ENCODE measurements at regions not wholly inside any gene's neighbourhood (a gene's known extent, or its start where the extent isn't known, plus 50 kb on each side); places are given as distances from the start of the nearest gene placed in this dataset.

DNA sequence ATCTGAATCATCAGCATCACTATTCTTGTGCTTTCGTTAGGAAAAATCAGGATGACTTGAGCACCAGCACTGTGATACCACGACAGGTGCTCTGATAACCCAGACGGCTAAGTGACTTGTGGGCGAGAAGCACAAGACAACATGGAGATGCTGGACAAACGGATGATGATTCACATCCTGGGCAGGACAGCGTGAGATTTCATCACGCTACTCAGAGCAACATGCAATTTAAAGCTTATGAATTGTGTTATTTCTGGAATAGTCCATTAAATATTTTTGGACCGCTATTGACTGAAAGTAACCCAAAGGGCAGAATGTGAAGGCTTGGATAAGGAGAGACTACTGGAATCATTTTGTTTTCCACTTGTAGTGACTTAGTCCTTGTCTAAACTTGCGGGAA, 114.8 kb upstream of the DAPK1 start:
- TF ChIP-seq, protein P1, sequence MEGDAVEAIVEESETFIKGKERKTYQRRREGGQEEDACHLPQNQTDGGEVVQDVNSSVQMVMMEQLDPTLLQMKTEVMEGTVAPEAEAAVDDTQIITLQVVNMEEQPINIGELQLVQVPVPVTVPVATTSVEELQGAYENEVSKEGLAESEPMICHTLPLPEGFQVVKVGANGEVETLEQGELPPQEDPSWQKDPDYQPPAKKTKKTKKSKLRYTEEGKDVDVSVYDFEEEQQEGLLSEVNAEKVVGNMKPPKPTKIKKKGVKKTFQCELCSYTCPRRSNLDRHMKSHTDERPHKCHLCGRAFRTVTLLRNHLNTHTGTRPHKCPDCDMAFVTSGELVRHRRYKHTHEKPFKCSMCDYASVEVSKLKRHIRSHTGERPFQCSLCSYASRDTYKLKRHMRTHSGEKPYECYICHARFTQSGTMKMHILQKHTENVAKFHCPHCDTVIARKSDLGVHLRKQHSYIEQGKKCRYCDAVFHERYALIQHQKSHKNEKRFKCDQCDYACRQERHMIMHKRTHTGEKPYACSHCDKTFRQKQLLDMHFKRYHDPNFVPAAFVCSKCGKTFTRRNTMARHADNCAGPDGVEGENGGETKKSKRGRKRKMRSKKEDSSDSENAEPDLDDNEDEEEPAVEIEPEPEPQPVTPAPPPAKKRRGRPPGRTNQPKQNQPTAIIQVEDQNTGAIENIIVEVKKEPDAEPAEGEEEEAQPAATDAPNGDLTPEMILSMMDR (IDR thresholded peaks at IDR 0.05) = no peak
- no peak for TF ChIP-seq POLR2A (IDR thresholded peaks at IDR 0.05)
